GM21367 (cell line): ENCODE measurements at regions not wholly inside any gene's neighbourhood (a gene's known extent, or its start where the extent isn't known, plus 50 kb on each side); places are given as distances from the start of the nearest gene placed in this dataset.
"Not testable (repeated sequence)": the region's sequence is repeated elsewhere in the genome, so short reads cannot be mapped to it uniquely, and the experiment has no call there.

Experiments used
- ATAC-seq: cut with Tn5 transposase; IDR thresholded peaks from one replicate; pipeline ENCODE4 v1.9.1; 2021; ENCODE audit not compliant: unreplicated experiment

DNA sequence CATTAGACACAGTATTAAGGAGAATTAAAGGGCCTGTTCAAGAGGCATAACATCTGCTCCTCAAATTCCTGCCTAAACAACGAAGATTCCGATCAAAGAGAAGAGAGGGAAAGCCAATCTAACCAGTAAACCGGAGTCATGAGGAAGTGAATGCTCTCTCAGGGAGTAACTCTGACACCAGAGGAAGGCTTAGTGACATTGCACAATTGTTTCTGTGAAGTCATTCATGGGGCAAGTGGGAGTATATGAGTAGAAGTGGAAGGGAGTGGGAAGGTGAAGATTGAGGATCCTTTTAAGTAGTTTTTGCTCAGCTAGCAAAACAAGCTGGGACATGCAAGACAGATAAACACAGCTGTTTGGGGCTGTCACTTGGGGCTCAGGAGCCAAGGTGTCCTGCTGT is 136.4 kb upstream of the FAM174A start:
- not testable (repeated sequence) for ATAC-seq

DNA sequence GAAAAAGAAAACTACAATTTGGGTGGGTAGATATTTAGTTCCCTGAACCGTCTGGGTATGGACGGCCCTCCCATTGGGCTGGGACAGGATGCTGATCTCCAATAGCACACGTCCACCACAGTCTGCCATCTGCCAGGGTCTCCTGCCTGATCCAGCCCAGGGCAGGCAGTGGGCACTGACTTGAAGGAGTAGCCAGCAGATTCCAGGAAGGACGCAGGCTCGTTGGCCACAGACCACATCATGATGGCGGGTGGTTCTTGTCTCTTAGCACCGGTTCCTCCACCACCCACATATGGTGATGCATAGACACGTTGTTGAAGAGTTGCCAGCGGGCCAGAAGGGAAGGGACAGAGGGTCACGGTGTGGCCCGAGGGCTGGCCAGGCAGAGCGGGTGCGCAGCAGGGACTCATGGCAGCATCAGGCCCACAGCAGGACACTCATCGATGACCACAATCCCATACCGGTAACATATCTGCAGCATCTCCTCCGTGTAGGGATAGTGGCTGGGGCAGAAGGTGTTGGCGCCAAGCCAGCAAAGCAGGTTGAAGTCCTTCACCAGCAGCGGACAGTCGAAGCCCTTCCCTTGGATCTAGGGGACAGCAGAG is 155.8 kb upstream of the FAM174A start:
- ATAC-seq, result not testable (repeated sequence)

DNA sequence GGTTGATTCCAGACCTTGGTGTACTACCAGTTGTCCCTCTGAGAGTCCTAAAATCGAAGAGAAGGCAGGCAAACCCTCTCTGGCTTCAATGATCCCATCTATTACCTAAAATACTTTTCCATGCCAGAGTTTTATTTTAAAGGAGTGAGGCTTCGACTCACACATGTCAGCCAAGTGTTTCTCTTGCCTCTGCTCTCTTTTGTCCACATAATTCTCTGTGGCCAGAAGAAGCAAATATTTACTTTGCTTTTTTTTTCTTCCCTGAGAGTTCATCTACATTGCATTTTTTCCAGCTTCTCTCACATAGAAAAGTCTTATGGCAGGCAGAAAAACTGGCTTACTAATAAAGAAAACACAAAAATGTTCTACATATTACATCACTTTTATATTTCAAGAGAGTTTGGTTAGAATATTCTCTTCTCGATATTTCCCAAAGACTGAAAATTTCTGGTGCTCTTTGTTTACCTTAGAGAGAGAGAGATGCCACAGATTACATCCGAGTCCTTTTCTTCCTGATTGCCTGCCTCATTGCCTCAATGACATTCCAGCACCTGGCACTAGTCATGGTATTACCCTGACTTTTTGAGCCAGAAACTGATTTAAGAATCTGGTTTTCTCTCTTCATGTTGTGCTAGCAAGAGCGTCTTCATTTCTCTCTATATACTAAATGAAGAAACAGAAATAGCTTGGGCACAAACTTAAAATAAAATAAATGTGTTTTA is 170.3 kb upstream of the FAM174A start:
- not testable (repeated sequence) for ATAC-seq

DNA sequence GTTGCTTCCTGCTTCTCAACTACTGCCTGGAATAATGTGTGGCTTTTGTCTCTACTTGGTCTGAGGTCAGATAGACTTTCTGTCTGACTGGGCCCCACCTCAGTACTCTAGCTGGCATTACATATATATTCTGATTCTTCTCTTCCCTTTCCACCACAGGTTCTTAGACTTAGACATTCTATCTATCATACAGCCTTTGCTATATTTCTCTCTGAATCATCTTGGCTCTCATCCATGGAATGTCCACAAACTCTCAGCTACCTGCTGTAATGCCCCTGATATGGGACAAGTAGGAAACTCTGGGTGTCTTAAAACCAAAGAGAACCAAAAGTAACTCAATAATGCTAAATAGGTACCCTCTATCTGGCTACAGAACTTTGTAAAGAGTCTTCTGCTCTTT is 170.8 kb upstream of the FAM174A start:
- ATAC-seq, result not testable (repeated sequence)

DNA sequence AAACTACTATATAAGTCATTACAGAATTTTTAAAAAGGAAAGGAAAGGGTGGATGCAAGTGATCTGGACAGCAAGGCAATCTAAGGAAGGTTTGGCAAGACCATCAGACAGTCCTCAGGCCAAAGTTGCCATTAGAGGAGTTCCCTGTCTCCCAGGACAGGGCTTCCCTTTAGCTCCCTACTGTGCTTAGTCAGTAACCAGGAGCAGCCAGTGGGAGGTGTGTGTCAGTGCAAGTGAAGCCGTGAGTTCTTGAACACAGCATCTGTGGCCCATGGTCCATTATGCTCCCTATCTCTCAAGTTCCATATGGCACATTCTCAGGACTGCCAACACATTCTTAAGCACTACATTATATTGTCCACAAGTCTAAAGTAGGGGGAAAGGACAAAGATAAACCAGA is 175.2 kb upstream of the FAM174A start:
- ATAC-seq, result not testable (repeated sequence)

DNA sequence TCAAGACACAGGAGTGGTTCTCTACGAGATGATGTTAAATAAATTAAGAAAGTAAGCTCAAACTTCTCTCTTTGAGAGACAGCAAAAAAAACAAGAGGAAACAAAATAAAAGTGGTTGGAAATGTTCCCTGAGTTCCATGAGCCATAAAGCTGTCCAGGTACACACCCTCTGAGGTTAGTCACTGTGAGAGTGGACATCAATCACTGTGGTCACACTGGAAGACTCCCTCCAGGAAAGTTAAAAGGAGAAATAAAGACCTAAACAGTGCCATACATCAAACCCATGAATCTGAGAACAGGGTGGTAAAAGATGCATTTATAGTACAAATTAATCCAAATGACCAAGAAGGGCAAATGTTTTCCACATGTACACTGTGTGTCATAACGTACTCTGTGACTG is 188.9 kb upstream of the FAM174A start:
- not testable (repeated sequence) for ATAC-seq

DNA sequence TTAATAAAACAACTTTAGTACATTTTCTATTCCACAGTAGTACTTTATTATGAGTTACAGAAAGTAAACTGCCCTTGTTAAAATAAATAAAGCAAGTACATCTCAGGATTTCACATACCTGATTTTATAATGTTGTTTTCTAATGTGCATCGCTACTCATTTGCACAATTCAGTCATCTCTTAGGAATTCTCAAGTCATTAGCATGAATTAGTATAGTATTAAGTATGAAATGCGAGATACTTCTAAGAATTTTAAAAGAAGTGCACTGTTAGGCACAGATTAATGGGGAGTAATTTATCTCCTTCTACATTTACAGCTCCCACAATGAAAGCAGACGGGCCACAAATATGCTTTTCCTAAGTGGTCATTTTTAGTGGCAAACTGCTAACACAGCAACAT is 193.7 kb upstream of the FAM174A start:
- not testable (repeated sequence) for ATAC-seq

DNA sequence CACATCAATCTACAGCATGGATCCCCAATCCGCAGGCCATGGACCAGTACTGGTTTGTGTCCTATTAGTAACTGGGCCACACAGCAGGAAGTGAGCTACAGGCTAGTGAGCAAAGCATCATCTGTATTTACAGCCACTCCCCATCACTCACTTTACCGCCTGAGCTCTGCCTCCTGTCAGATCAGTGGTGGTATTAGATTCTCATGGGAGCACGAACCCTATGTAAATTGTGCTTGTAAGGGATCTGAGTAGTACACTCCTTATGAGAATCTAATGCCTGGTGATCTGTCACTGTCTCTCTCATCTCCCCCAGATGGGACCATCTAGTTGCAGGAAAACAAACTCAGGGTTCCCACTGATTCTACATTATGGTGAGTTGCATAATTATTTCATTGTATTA is 212.7 kb upstream of the FAM174A start:
- no peak for ATAC-seq

DNA sequence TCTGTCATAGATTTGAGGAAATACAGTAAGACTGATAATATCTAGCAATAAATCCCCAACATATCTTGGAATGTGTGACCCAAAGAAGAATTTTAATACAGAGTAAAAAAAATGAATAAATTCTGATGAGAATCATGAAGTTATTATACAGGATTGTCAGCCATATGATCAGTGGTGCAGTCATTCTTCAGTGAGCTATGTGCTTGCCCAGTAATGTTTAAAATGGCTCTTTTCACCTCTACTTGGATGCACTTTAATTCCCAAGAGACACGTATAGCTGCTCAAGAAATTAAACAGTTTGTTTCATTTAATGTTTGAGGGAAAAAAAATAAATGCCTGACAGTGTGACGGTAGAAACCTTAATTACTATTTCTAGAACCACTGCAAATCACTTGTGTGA is 215.3 kb upstream of the FAM174A start:
- ATAC-seq, result no peak

DNA sequence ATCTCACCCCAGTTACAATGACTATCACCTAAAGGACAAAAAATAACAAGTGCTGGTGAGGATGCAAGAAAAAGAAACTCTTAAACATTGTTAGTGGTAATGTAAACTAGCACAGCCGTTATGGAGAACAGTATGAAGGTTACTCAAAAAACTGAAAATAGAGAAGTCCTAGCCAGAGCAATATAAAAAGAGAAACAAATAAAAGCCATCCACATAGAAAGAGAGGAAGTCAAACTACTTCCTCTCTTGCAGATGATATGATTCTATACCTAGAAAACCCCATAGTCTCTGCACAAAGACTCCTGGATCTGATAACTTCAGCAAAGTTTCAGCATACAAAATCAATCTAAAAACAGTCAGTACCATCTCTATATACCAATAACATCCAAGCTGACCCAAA is 221.5 kb upstream of the FAM174A start:
- ATAC-seq, result no peak

DNA sequence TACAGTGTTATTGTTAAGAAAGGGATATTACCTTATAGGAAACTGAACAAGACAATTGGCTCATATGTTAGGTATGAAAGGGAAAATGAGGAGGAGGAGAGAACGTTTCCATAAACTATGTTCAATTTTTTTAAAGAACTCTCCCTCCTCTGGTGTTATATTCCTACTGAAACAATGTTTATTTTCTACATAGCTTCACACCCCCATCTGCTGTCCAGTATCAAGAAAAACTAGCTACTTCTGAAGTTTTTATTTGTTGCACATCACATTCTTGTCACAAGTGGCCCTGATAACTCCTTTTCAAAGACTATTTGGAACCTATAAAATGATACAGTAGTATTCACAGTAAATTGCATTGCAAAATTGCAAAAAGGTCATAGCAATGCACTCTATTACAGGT is 223.4 kb upstream of the FAM174A start:
- ATAC-seq, result no peak

DNA sequence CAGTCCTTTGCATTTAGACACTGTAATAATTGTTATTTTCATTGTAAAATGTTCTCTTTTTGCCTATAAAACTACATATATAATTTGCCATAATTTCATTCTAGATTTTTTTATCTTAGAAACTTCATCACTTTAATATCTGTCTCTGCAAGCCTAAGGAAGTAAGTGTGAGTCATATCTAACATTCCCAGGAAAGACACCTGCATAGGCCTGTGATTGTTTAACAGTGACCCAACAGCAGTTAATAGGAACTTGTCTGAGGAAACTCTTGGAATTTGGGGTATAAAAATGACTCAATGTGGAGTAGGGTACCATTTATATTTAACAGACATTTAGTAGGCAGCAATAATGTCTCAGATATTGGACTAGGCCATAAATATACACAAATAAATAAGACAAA is 229.2 kb upstream of the FAM174A start:
- no peak for ATAC-seq

DNA sequence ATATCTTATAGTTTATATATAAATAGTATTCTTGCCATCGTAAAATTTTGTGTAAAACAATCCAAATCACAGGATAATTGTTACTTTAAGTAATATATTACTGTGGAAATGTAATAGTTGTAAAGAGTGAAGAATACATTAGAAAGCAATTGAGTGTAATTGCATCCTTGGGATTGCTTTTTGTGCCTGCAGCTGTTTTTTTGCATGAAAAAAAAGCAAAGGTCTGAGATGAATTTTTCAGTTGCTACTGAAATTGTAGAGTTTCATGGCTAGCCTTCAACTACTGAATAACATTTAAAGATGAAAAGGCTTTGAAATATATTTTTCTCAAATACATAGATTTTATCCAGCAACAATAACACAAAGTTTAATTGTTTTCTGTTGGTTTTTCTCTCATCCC is 232.0 kb upstream of the FAM174A start:
- ATAC-seq, result no peak

DNA sequence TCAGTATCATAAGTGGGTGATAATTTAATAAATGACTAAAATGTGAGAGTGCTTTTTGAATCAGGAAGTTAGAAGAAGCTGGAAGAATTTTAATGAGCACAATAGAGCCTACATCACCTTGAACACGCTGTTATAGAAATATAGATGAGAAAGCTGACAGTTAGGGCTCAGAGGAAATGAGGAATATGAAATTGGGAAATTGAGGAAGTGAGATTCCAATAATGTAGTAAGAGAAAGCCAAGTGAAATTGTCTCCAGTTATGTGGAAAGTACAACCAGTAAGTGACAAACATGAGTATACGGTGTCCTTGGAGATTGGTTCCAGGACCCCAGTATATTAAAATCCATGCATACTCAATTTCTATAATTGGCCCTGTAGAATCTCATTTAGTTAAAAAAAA is 235.9 kb upstream of the FAM174A start:
- ATAC-seq, result no peak

DNA sequence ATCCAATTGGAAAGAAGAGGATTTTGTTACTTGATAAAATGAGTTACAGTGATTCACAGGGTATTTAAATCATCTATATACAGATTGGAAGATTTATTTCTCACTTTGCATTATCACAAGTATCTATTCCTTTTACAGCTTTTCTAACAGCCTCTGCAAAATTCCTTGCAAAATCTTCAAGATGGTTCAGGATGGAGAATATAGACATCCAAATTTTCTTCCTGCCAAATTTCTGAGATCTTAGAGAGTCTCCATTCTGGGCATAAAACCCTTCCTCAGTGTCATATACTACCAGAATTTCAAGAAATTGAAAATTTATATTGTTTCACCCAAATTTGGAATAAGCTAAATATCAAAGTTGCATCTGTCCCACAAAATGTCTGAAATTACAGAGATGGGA is 259.1 kb upstream of the FAM174A start:
- no peak for ATAC-seq

DNA sequence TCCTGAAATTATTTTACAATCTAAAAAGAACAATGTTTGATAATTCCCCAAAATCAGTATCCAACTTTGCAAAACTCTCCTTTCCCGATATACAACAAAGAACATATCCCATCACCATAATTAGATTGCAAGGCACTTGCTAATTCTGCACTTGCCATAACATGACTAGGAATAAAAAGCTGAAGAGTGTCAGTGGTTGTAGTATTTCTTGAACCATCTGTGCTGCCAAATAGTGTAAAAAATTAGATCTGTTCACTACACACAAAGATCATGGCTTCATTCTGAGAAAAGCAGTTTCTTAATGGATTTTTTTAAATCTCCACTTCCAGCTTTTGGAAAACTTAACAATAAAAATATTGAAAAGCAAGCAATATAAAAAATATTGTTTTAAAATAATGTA is 259.5 kb upstream of the FAM174A start:
- ATAC-seq, result no peak

DNA sequence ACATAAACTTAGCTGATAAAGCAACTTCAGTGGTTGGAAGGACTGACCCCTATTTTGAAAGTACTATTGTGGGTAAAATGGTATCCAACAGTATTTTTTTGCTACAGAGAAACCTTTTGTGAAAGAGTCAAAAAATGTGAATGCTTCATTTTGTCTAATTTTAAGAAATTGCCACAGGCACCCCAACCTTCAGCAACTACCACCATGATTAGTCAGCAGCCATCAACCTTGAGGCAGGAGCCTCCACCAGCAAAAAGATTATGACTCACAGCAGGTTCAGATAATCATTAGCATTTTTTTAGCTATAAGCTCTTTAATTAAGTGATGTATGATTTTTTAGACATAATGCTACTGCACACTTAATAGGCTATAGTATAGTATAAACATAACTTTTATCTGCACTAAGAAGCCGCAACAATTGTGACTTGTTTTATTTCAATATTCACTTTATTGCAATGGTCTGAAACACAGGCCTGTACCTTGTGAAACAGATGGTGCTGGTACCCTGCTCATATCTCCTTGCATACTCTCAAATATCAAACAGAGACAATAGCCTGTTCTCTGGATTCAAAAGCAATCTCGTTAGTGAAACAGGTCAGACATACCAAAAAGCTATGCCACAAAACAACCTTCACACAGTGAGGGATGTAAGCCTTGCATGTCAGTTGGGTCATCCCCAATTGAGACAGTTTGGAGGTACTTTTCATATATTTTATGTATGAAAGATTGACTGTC is 261.2 kb upstream of the FAM174A start:
- ATAC-seq, result no peak

DNA sequence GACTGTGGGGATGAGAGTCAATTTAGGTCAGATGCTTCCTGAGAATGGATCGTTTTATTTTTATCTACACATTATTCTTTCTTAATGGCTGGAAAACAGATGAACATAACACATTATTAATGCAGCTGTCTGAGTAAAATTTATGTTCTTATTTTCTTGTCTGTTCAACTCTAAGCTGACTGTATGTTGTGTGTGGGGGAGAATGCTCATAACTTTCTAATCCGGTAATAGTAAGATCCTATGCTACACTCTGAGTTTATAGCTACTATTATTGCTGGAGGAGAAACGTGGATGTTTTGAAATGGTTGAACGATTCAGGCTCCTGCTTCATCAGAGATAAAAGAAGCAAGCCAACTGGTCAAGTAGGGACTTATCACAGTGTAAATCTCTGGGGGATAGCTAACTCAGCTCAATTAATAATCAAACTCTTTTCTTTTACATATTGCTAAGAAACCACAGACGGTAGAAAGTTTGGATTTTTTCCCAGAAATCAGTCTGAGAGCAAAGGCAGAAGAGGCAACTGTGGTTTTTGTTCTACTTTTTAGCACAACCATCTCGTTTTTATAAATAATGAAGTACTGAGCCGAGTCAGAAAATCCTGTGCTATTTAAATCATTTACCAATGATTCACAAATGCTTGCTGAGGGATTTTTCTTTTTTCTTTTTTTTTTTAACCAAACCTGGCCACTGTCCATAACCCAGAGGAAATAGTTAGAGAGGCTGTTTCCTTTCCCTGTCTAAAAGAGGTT is 265.0 kb upstream of the FAM174A start:
- ATAC-seq, result no peak

DNA sequence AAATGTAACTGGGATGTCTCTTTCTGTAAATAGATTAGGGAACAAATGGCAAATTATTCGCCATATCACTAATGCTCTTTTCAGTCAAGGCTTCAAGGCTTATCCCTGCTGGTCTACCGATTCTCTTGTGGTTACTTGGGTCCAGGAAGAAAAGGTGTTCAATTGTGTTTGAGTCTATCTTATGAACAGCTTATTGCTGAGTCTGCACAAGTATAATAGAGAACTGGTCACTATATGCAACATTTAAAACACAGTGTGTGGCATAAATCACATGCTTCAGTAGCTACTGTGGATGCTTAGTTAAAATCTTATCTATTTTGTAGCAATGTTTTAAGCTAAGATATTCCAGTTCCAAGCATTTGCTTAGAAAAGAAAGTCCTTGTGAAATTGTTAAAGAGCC is 274.2 kb upstream of the FAM174A start:
- ATAC-seq, result no peak

DNA sequence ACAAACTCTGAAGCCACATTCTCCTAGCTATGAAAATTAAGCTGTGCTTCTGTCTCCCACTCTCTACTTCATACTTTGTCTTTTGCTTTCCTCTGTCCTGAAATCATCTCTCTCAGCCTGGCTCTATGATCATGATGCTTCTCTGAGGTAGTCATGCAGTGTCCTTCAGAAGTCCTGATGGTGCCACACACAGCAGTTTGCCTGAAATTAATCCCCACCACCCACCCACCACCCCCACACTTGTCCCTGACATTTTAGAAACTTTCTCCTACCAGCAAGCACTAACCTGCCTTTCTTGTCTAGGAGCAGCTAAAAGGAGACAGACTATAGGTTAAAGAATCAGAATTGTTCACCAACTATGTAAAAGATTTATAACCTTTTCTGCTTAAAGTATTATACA is 282.2 kb upstream of the FAM174A start:
- ATAC-seq, result no peak

DNA sequence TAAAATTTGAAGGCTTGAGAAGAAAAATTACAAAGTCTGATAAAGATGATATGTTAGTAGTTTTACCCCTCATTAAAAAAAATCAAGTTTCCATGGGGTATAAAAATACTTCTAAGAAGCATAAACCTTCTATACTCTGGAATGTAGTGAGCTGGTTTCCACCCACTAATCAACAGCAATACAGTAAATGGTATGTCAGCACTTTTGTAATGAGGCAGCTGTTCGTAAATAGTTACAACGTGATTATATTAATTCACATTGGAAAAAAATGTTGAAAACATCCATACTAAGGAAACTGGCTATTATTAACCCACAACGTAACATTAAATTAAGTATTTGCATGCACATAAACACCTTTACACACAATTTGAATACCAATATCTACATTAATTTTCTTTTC is 283.1 kb upstream of the FAM174A start:
- ATAC-seq, result no peak

DNA sequence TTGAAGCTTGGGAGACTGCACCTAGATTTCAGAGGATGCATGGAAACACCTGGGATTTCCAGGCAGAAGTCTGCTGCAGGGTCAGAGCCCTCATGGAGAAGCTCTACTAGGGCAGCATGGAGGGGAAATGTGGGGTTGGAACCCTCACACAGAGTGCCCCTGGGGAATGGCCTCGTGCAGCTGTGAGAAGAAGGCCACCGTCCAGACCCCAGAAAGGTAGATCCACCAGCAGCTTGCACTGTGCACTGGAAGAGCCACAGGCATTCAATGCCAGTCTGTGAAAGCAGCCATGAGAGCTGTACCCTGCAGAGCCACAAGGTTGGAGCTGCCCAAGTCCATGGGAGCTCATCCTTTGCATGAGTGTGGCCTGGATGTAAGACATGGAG is 285.3 kb upstream of the FAM174A start:
- no peak for ATAC-seq
